GM21529 (cell line): ENCODE measurements at regions not wholly inside any gene's neighbourhood (a gene's known extent, or its start where the extent isn't known, plus 50 kb on each side); places are given as distances from the start of the nearest gene placed in this dataset.
A peak's percentile ranks its signal among the peaks of the same experiment; 100 is the strongest.

ENCODE experiments used
- ATAC-seq: cut with Tn5 transposase; IDR thresholded peaks from one replicate; pipeline ENCODE4 v1.9.1; 2021; ENCODE audit not compliant: unreplicated experiment

DNA sequence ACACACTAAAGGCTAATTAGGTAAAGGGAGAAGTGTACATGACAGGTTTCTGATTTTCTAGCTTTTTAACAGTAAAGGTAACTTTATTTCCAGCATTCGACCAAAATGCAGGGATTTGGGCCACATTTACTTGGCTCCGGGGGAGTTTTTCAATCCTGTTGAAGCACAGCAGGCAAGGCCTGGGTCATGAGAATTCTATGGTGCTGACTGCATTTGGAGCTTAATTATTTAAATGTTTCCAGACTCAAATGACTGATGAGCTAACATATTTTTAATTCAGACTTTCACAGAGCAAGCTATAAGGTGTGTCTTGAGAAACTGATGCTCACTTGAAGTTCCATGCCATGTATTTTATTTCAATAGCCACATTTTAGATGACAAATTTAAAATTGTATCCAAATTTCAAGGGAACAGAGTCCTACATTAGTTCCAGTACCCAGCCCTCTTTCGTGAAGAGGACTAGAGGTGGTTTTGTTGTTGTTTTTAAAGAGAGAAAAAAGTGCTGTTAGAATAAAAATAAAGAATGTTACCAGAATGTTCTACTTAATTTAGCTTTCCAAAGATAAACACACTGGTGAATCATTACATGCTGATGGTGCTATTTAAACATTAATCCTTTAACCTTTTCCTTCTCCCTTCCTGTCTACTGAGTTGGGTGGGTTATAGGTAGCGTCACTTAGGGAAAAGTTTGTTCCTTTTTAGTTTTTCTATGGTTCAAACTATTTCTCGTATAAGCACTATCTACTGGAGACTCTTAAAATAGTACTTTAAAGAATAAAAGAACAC is 82.3 kb upstream of the PHACTR2 start:
- ATAC-seq = no peak

DNA sequence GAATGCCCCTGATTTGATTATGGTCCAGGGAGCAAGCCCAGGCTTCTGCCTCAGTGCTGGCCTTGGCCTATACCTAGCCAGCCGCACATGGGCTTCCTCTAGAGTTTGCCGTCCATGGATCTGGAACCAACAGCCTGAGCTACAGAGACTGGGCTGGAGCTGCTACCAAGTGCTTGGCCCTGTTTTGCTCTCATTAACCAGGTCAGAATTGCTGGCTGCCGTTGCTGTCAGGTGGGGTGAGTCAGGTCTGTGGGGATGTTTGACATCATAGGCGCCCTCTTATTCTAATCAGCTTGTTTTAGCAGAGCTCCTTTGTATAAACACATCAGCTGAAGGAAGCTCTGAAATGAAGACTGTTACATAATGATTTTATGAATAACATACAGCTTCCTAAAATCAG is 83.1 kb upstream of the PHACTR2 start:
- no peak for ATAC-seq

DNA sequence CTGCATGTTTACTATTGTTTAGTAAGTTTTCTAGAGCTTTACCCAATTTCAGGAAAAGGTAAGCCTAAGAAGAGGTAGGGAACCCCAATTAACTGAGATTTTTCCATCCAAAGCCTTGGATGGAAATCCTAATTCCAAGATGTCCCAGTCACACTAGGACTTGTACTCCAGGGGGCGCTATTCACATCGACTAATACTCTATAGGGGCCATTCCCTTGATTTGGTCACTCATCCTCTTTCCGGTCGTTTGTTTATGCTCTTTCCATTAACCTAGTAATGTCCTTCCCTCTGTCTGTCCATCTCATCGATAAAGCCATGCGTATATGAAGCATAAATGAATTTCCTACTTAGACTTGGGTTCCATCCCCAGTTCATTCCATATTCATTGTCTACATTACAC is 80.8 kb upstream of the FUCA2 start:
- ATAC-seq = no peak

DNA sequence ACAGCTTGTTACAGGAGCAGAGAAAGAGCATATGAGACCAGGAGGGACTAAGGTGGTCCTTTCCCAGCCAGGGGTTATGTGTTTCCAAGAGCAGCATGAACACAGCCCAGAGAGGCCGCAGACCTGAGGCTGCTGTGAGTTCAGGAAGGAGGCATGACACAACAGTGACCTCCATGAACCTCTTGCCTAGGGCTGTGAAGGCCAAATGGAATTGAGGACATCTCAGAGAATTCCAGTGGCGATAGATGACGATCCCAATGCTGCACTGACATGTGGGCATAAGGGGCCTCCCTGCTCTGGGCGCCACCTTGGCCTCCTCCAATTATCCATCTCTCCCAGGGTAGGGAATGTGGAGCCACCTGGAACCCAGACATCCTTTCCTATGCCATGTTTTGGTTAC is 79.9 kb upstream of the FUCA2 start:
- ATAC-seq = no peak

DNA sequence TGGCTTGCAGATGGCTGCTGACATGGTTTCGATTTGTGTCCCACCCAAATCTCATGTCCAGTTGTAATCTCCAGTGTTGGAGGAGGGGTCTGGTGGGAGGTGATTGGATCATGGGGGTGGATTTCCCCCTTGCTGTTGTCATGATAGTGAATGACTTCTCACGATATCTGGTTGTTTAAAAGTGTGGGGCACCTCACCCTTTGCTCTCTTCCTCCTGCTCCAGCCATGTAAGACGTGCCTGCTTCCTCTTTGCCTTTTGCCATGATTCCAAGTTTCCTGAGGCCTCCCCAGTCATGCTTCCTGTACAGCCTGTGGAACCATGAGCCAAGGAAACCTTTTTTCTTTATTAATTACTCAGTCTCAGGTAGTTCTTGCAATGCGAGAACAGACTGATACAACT is 77.6 kb upstream of the FUCA2 start:
- ATAC-seq = no peak

DNA sequence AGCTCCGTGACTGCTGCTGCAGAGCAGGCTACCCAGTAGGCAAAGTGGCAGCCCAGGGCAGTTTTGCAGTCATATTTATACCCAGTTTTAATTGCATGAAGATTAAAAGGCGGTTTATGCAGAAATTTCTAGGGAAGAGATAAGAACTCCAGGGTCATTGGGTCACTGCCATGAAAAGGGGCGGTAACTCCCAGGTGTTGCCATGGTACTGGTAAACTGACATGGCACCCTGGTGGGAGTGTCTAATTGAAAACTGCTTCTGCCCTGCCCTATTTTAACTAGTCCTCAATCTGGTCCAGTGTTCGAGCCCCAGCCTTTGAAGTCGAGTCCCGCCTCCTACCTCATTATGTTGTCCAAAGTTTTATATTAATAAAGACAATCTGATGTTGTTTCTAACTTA is 75.0 kb upstream of the FUCA2 start:
- ATAC-seq = no peak

DNA sequence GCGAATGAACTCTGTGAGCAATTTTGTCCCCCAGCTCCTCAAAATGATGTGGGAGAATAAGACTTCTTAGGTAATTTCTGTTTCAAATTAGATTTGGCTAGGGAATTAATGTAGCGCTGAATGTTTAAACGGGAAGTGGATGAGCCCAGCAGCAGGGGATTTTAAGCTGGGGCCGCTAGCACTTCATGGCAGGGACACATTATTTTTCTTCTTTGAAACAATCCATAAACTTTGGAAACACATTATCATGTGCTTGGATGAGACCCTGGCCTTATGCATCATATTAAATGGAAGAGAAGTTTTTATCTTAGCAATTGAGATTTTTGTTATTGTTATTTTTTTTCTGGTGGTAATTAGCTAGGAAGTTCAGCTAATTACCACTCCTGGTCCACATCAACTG is 74.2 kb upstream of the FUCA2 start:
- no peak for ATAC-seq

DNA sequence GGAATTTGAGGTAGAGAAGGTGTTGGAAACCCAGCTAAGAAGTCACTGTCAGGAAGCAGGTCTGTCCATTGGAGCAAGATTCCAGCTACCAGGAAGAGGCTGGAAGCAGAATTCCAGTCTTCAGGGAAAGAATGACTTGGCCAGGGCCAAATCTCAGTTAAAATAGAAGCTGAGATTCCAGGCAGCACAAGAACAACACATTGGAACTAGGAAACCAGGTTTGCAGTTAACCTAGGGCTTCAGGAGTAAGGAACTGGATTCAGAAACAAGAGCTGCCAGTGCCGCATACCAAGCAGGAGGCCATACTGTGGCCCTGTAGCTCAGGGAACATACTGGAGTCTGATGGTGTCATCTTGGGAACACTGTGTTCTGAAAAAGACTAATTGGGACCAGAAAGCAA is 73.7 kb upstream of the FUCA2 start:
- ATAC-seq = no peak

DNA sequence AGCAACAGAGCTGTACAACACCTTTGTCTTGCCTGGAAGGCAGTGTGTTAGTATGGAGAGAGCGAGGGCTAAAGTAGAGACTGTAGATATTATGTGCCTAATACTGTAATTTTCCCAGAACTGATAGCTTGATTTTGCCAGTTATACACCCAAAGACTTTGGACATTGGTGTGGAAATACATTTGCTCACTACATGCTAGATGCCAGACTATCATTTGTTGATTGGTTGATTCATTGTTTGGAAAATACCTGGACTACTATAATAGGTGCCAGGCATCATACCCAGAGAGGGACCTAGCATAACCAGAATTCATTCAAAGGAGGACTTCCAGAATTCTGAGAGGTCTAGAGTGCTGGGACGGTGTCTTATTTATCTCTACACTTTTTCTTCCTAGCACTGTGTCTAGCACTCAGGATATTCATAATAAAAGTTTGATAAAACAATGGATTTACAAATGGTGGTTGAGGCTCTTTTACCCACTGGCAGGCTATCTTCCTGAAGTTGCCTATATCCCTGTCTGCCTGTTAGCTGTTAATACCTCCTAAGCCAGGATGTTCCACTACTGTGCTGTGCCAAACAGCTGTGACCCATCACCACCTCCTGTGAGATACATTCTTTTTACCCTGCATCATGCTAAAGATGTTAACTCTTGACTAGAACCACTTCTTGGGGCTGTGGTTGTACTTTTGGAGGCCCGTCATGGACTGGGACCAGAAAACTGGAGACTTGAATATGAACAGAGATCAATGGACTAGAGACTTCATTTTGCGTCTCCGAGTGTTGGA is 72.2 kb upstream of the FUCA2 start:
- ATAC-seq = no peak

DNA sequence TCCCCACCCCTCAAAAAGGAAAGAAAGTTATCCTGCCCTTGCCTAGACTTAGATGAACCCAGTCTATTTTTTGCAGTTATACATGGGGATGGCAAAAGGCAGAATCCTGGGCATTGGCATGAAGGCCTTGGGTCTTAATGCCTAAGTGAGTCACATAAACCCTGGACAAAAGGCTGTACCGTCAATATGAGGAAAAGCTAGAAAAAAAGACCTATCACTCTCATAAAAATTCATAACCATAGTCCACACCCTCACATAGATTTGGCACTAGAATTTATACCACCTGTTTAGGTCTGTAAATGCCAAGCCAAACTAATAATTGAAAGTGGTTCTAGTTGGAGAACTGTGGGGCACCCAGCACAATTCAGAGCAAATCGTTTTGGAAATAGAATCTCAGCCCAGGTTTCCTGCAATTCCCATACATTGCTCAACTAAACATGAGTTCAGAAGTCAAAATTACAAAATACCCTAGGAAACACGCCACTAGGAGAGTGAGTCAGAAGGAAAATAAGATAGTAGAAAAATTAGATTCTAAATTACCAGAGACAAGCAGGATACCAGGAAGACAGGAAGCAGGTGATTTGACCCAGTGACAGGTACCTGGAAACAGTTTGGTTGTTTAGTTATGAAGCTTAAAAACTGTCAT is 70.4 kb upstream of the FUCA2 start:
- no peak for ATAC-seq

DNA sequence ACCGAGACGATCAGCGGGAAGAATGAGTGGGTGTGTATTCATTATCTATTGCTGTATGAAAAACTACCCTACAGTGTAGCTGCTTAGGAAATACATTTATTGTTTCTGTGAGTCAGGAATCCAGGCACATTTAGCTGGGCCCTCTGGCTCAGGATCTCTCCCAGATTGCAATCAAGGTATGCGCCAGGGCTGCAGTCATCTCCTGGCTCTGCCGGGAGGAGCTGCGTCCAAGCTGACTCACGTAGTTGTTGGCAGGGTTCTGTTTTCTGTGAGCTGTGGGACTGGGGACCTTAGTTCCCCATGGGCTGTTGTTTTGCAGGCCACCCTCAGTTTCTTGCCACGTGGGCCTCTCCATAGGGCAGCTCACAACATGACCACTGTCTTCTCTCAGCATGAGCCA is 68.2 kb upstream of the FUCA2 start:
- ATAC-seq = no peak

DNA sequence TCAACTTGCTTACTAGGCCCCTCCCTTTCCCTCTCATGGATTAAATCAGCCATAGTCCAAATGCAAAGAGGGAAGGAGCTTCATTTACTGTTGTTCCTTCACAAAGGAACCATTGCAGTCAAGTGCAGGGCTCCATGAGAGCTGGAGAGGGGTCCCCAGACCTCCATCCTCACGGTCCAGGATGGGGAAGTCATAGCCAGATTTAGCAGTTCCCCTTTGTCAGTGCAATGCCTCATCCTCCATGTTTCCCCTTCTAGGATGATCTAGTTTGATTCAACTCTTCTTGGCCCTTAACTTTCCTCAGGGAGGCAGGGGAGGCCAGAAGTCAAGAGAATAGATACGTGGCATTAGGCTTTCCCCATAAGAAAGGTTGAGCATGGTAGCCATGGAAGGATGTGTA is 66.5 kb upstream of the FUCA2 start:
- ATAC-seq = no peak

DNA sequence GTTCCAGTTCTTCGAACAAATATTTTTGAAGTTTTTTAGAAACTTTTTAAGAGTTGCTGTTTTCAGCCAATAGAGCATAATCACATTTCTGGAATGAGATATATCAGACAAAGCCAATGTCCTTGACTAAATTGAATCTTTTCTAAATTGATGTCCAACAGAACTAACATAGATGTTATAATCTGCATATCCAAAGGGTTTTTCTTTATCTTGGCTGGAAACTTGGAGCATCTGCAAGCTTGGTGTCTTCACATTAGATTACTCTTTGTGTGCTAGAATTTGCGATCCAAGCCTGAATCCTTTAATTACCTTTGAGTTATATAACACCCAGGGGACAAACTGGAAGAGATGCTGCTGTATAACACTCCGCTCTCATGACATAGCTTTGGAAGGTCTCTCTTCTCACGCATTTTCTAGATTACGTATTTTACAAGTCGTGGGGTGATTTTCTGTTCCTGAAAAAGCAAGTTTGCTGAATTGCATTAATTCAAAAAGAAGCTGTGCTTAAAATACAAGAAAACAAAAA is 64.4 kb upstream of the FUCA2 start:
- ATAC-seq = no peak

DNA sequence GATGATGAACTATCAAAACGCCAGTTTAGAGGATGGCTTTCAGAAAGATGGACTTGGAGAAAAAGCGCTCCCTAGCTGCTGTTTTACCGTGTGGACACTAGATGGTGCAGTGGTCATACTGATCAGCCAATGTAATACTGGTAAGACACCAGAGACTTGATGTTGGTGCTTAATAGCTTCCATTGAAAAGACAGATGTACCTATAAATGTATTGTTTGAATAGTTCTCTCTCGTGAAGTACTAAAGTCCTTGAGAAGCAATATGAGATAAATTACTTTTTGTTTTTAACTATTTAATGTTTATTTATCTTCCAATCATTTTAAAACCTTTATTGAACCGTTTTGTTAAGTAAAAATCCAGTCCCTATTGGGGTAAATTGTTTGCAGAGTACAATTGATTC is 63.9 kb upstream of the FUCA2 start:
- ATAC-seq = peak; percentile 95

DNA sequence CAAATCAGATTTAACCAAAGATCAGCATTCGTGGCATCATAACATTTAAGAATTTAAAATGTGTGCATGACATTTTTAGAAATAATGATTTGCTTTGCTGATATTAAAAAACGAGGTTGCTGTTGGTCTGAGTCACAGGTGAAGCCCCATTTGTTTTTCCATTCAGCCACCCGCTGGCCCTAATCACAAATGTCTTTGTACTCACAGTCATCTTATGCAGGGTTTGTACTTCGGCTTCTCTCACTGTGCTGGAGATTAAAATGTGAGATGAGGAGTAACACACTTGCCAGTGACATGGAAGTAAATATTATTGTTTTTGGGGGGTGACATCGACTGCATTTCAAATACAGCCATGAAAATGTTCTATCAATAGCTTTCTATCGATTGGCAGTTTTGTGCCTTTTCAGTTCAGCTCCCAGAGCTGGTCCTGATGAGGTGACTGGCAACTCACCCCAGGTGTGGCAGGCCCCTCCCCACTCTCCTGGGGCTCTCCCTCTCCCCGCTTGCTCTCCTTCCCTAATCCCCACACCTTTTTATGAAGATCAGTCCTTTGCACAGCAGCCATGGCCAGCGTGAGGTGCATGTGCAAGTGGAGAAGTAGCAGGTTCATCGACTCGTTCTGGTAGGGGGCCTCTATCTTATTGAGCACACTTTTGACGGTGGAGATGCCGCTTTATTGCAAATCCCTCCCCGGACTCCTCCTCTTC is 58.8 kb upstream of the FUCA2 start:
- no peak for ATAC-seq

DNA sequence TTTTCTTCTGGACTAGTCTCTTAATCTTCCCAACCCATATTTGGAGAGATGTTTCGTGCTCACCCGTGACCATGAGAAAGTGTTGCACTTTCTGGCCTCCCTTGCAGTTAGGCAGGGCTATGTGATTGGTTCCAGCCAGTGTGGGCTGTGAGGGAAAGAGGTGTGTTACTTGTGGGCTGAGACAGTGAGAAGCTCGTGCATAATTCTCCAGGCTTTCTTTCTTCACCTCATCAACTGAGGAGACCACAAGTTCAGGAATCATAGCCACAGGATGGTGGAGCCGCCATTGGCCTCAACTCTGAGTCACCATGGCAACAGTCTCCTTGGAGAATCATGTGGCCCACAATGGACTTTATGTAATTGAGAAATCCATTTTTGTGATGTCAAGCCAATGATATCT is 57.5 kb upstream of the FUCA2 start:
- no peak for ATAC-seq

DNA sequence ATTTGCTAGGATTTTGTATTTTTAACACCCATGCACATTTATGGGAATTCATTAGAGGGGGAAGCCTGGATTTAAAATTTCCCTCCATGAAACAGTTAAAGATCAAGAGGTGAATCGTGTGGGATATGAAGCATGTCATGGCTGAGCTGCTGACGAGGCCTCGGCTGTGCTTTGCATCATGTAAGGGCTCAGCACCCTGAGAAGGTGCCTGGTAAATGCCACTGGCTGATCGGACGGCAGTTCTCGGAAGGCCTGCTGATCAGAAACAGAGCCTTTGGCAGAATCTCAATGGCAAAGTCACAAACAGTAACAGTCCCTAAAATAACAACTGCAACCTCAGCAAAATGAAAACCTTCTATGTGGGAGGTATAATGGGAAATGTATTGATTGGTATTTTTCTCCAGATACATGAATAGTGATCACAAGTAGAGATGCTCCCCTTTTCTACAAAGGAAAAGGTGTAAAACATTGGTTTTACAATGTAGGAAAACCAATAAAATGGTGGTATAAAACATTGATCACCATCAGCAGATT is 53.0 kb upstream of the FUCA2 start:
- ATAC-seq = no peak

DNA sequence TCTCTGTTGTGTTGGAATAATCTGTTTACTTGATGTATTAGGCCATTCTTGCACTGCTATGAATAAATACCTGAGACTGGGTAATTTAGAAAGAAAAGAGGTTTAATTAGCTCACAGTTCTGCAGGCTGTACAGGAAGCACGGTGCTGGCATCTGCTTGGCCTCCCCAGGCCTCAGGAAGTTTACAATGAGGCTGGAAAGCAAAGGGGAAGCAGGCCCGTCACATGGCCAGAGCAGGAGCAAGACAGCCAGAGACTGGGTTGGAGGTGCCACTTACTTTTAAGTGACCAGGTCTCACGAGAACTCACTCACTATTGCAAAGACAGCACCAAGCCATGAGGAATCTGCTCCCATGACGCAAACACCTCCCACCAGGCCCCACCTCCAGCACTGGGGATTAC is 50.6 kb upstream of the FUCA2 start:
- no peak for ATAC-seq
